ENCODE measurements at regions not wholly inside any gene's neighbourhood (a gene's known extent, or its start where the extent isn't known, plus 50 kb on each side); places are given as distances from the start of the nearest gene placed in this dataset.

- TF ChIP-seq HMBOX1 (IDR thresholded peaks at IDR 0.05) = no peak
- TF ChIP-seq BCOR (IDR thresholded peaks at IDR 0.05) = no peak
- no peak for TF ChIP-seq ZFP91 (CRISPR knock-in tag; IDR thresholded peaks at IDR 0.05)
- no peak for TF ChIP-seq HDAC6 (IDR thresholded peaks at IDR 0.05; ENCODE audit: low read depth, low read length)
Observed at GRCh38 chr4:11298451-11298850, 130.2 kb downstream of the HS3ST1 start (continued).

- no peak for DNase-seq (ENCODE audit: extremely low read depth in 1 of 4, low spot score in 3 of 4)
- in situ Hi-C loops (cut with MboI) = no loop called here
- ATAC-seq = no peak
- H2AFZ ChIP-seq (ENCODE audit: low read depth, low read length) = no peak overlapping the region
- intact Hi-C loops (cut with micrococcal nuclease) = no loop called here
- H3K79me2 ChIP-seq (ENCODE audit: control insufficient read depth, insufficient read depth, low read length) = no peaks in the 10 kb centered on the region
- WGBS (ENCODE audit: insufficient coverage, low coverage, missing lambda C conversion rate) = 10% methylated on average over 3 of the region's 3 CpGs
- CTCF ChIA-PET (ENCODE audit: low intra/inter-chr PET ratio) = no interaction called here
- no peaks in the 10 kb centered on the region for H3K9me3 ChIP-seq (replicated peaks; ENCODE audit: control insufficient read depth, insufficient read depth, low read depth, low read length)
- FAIRE-seq = no peak
- H3K36me3 ChIP-seq (ENCODE audit: control insufficient read depth, insufficient read depth, low read length) = no peaks in the 10 kb centered on the region
- no peaks in the 10 kb centered on the region for H4K20me1 ChIP-seq (replicated peaks; ENCODE audit: control insufficient read depth, insufficient read depth, low read length)
- no peak overlapping the region for H3K27ac ChIP-seq (ENCODE audit: extremely low read depth, low read depth, low read length)
- no peak overlapping the region for H3K4me2 ChIP-seq (ENCODE audit: insufficient read depth, low read length)
- no peaks in the 10 kb centered on the region for H3K4me1 ChIP-seq (replicated peaks in 1 of 2; ENCODE audit: control insufficient read depth in 2 of 2, insufficient read depth in 2 of 2, low read length in 2 of 2)
- H3K9me1 ChIP-seq (ENCODE audit: control insufficient read depth, insufficient read depth, low read length) = no peaks in the 10 kb centered on the region
- no TSS peak for BruUV-seq (replicated peaks)
- H3K4me3 ChIP-seq = no peak overlapping the region
- H3K27me3 ChIP-seq (ENCODE audit: control insufficient read depth in 2 of 2, insufficient read depth in 2 of 2, low read length in 2 of 2) = no peaks in the 10 kb centered on the region
- POLR2A ChIA-PET = no interaction called here
- no peak overlapping the region for H3K9ac ChIP-seq (ENCODE audit: insufficient read depth in 1 of 2, low read depth in 2 of 2, low read length in 2 of 2)
- TF ChIP-seq ETV5 (CRISPR knock-in tag; IDR thresholded peaks at IDR 0.05; ENCODE audit: low read depth) = no peak
- no peak for TF ChIP-seq CREB5 (CRISPR knock-in tag; IDR thresholded peaks at IDR 0.05)
- no peak for TF ChIP-seq CHCHD3 (CRISPR knock-in tag; IDR thresholded peaks at IDR 0.05)
- no peak for TF ChIP-seq ZKSCAN1 (IDR thresholded peaks at IDR 0.05; ENCODE audit: low read depth, low read length)
- no peak for TF ChIP-seq FUS (optimal IDR thresholded peaks at IDR 0.05; ENCODE audit: low read depth, low read length)
- TF ChIP-seq MCM7 (IDR thresholded peaks at IDR 0.05) = no peak
- no peak for TF ChIP-seq SMAD2 (IDR thresholded peaks at IDR 0.05; ENCODE audit: low read depth, low read length)
- TF ChIP-seq ZNF184 (CRISPR knock-in tag; IDR thresholded peaks at IDR 0.05) = no peak
- no peak for TF ChIP-seq ZNF431 (CRISPR knock-in tag; IDR thresholded peaks at IDR 0.05)
- TF ChIP-seq ZNF398 (CRISPR knock-in tag; IDR thresholded peaks at IDR 0.05) = no peak
- TF ChIP-seq PCBP2 (IDR thresholded peaks at IDR 0.05; ENCODE audit: low read depth, low read length, poor library complexity, severe bottlenecking) = no peak
- no peak for TF ChIP-seq ETS2 (tag; IDR thresholded peaks at IDR 0.05; ENCODE audit: borderline replicate concordance, poor library complexity, severe bottlenecking)
Observed at GRCh38 chr4:11297627-11298026, 131.1 kb downstream of the HS3ST1 start.
